OCI-LY1 (cell line): ENCODE measurements at regions not wholly inside any gene's neighbourhood (a gene's known extent, or its start where the extent isn't known, plus 50 kb on each side); places are given as distances from the start of the nearest gene placed in this dataset.
"Not testable (repeated sequence)": the region's sequence is repeated elsewhere in the genome, so short reads cannot be mapped to it uniquely, and the experiment has no call there.

Source experiments
- H2AFZ ChIP-seq: fragments of 200-600 bp; sonication (generic), shearing (Covaris generic); 2 replicates; pipeline ENCODE4 v1.6.0; 2014; ENCODE audit warnings: antibody characterized with exemption, mild to moderate bottlenecking, low read length
- H3F3A ChIP-seq: fragments of 200-600 bp; sonication (generic), shearing (Covaris generic); 2 replicates; pipeline ENCODE4 v1.6.0; 2014; ENCODE audit warnings: mild to moderate bottlenecking, antibody characterized with exemption, low read length, moderate library complexity; ENCODE audit not compliant: insufficient read depth
- H3K27ac ChIP-seq: fragments of 200-600 bp; sonication (generic); 2 replicates; pipeline ENCODE4 v1.5.1; 2014; ENCODE audit warnings: low read length, mixed run types, mild to moderate bottlenecking, low read depth; ENCODE audit not compliant: poor library complexity, severe bottlenecking
- H3K27me3 ChIP-seq: fragments of 200-600 bp; sonication (generic); 2 replicates; pipeline ENCODE4 v1.6.0; 2014; ENCODE audit warnings: antibody characterized with exemption, mild to moderate bottlenecking, low read length, moderate library complexity; ENCODE audit not compliant: insufficient read depth
- H3K36me3 ChIP-seq: fragments of 200-600 bp; sonication (generic); 2 replicates; pipeline ENCODE4 v1.6.1; 2014; ENCODE audit warnings: mild to moderate bottlenecking, antibody characterized with exemption, low read length, moderate library complexity, mixed read lengths; ENCODE audit not compliant: insufficient read depth
- H3K4me1 ChIP-seq: fragments of 200-600 bp; sonication (generic); 2 replicates; pipeline ENCODE4 v1.5.1; 2014; ENCODE audit warnings: mild to moderate bottlenecking, low read length, moderate library complexity; ENCODE audit not compliant: insufficient read depth, severe bottlenecking
- H3K4me2 ChIP-seq: fragments of 200-600 bp; sonication (generic), shearing (Covaris generic); 2 replicates; pipeline ENCODE4 v1.6.1; 2014; ENCODE audit warnings: low read length
- H3K4me3 ChIP-seq: fragments of 200-600 bp; sonication (generic); 2 replicates; pipeline ENCODE4 v1.5.1; 2014; ENCODE audit warnings: low read length, low read depth, mild to moderate bottlenecking, mixed read lengths; ENCODE audit not compliant: poor library complexity, severe bottlenecking
- H3K79me2 ChIP-seq: fragments of 200-600 bp; shearing (Covaris generic); 2 replicates; pipeline ENCODE4 v1.6.1; 2016; ENCODE audit warnings: mixed run types, low read length, mixed read lengths; ENCODE audit not compliant: insufficient read depth
- H3K9ac ChIP-seq: fragments of 200-600 bp; sonication (generic), shearing (Covaris generic); 2 replicates; pipeline ENCODE4 v1.6.1; 2014; ENCODE audit warnings: mild to moderate bottlenecking, low read length, mixed read lengths
- H3K9me2 ChIP-seq: fragments of 200-600 bp; sonication (generic), shearing (Covaris generic); 2 replicates; pipeline ENCODE4 v1.6.1; 2014; ENCODE audit warnings: low read depth, mild to moderate bottlenecking, low read length, mixed read lengths
- H3K9me3 ChIP-seq: fragments of 200-600 bp; shearing (Covaris generic); 2 replicates; pipeline ENCODE4 v1.6.1; 2014; ENCODE audit warnings: low read length, mixed read lengths
- H4K20me1 ChIP-seq: fragments of 200-600 bp; sonication (generic), shearing (Covaris generic); 2 replicates; pipeline ENCODE4 v1.6.0; 2016; ENCODE audit warnings: mild to moderate bottlenecking, low read length; ENCODE audit not compliant: insufficient read depth
- EZH2 ChIP-seq: fragments of 200-600 bp; sonication (generic), shearing (Covaris generic); IDR thresholded peaks from 2 replicates; pipeline ENCODE4 v1.8.0; 2017; ENCODE audit warnings: borderline replicate concordance, mixed run types, mild to moderate bottlenecking, antibody characterized with exemption, low read length, moderate library complexity, mixed read lengths
- TF ChIP-seq, protein P1 (sequence below): fragments of 200-600 bp; sonication (generic), shearing (Covaris generic); IDR thresholded peaks from 2 replicates; pipeline ENCODE4 v1.5.1; 2017; ENCODE audit warnings: mild to moderate bottlenecking, antibody characterized with exemption, low read length, moderate library complexity, mixed read lengths

DNA sequence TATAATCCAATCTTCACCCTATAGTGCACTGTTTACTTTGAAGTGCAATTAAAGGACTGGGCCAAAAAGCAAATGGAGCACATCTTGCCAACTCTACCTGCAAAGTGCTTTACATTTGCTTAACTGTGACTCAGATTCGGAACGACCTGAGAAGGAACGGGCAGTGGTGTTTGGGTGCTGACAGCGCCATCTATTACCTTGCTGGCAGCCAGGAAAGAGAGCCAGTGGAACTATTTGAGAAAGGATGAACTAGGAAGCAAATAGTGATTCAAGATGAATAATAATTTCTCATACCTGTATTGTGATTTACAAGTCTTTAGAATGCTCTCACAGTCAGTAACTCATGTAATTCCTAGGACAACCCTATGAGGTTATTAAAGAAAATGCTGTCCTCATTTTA is 312.9 kb downstream of the PDCD6IP start:
- Histone ChIP-seq H3K4me2 (no peak overlapping the region), H3K27ac (no peak overlapping the region), H3K9me3 (no peaks in the 10 kb centered on the region), H3K4me1 (no peaks in the 10 kb centered on the region), H3K36me3 (no peaks in the 10 kb centered on the region), H3K9me2 (no peaks in the 10 kb centered on the region), H2AFZ (no peak overlapping the region), H3K9ac (no peak overlapping the region), H4K20me1 (no peaks in the 10 kb centered on the region), H3K27me3 (no peaks in the 10 kb centered on the region), H3F3A (no peaks in the 10 kb centered on the region), H3K4me3 (no peak overlapping the region), H3K79me2 (no peaks in the 10 kb centered on the region)
- TF ChIP-seq, protein P1, sequence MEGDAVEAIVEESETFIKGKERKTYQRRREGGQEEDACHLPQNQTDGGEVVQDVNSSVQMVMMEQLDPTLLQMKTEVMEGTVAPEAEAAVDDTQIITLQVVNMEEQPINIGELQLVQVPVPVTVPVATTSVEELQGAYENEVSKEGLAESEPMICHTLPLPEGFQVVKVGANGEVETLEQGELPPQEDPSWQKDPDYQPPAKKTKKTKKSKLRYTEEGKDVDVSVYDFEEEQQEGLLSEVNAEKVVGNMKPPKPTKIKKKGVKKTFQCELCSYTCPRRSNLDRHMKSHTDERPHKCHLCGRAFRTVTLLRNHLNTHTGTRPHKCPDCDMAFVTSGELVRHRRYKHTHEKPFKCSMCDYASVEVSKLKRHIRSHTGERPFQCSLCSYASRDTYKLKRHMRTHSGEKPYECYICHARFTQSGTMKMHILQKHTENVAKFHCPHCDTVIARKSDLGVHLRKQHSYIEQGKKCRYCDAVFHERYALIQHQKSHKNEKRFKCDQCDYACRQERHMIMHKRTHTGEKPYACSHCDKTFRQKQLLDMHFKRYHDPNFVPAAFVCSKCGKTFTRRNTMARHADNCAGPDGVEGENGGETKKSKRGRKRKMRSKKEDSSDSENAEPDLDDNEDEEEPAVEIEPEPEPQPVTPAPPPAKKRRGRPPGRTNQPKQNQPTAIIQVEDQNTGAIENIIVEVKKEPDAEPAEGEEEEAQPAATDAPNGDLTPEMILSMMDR = no peak
- TF ChIP-seq EZH2 = no peak

DNA sequence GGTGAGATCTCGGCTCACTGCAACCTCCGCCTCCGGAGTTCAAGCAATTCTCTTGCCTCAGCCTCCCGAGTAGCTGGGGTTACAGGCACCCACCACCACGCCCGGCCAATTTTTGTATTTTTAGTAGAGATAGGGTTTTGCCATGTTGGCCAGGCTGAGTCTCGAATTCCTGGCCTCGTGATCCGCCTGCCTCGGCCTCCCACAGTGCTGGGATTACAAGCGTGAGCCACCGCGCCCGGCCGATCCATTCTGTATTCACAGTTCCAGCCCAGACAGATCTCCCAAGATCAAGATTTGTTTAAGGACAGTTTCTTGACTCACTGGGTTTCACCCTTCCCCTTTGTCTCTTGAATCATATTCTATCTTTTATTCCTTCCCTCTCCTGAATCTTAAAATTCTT is 313.8 kb downstream of the PDCD6IP start:
- H3K9me3 ChIP-seq, H3F3A ChIP-seq, H3K36me3 ChIP-seq, H3K4me2 ChIP-seq, H3K27me3 ChIP-seq, H2AFZ ChIP-seq, H3K79me2 ChIP-seq, H3K9ac ChIP-seq, H3K4me1 ChIP-seq, H3K27ac ChIP-seq, H4K20me1 ChIP-seq, H3K4me3 ChIP-seq, H3K9me2 ChIP-seq: not testable (repeated sequence)

DNA sequence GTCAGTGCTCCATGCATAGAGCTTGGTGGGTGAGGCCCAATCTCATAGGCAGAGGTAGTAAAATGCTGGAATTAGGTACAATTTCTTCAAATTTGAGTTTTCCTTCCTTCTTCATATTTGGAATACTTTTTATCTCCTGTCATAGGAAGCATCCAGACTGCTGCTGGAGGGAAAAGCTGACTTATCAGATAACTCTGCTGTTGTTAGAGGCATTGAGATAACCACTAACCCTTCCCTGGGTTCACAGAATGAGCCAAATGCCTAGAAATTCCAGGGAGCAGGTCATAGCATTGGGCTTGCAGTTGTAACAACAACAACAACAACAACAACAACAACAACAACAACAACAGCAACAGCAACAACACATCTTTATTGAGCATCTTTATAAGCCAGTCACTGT is 332.7 kb downstream of the PDCD6IP start:
- Histone ChIP-seq H3K9ac (no peak overlapping the region), H3K9me2 (no peaks in the 10 kb centered on the region), H3K79me2 (no peaks in the 10 kb centered on the region), H3K4me1 (no peaks in the 10 kb centered on the region), H3K27ac (no peak overlapping the region), H3K4me2 (no peak overlapping the region), H4K20me1 (no peaks in the 10 kb centered on the region), H3K27me3 (no peaks in the 10 kb centered on the region), H3F3A (no peaks in the 10 kb centered on the region), H3K9me3 (no peaks in the 10 kb centered on the region), H3K36me3 (no peaks in the 10 kb centered on the region), H2AFZ (no peak overlapping the region), H3K4me3 (no peak overlapping the region)
- TF ChIP-seq EZH2 = no peak
- TF ChIP-seq, protein P1 = no peak

DNA sequence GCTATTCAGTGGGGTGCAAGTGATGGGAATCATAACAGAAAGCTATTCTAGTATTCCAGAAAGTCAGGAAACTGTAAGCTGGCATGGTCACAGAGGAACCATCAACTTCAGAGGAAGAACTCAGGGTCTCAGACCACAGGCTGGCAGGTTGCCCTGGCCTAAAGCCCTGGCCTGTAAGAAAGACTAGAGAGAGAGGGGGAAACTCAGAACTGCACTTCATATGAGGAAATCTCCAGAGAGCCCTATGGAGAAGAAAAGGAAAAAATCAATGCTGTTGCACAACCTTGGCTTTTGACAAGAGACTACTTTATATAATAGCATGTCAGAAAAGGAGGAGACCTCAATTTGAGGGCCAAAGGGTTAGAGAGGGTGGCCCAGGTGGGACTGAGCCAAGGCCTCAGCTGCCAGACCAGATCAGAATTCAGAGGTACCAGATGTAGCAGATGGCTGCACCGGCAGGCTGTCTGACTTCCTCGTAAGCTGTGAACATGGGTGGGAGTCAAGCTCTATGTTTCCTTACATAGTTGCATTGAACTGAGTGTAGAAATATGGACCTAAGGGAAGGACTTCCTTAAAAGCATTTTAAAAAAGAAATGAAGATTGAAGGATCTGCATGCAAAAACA is 333.8 kb downstream of the PDCD6IP start:
- Histone ChIP-seq H3K9ac (no peak overlapping the region), H3K27ac (no peak overlapping the region), H3K9me3 (no peaks in the 10 kb centered on the region), H3K4me3 (no peak overlapping the region), H4K20me1 (no peaks in the 10 kb centered on the region), H3K9me2 (no peaks in the 10 kb centered on the region), H3K27me3 (no peaks in the 10 kb centered on the region), H3K36me3 (no peaks in the 10 kb centered on the region), H3K4me1 (no peaks in the 10 kb centered on the region), H3K79me2 (no peaks in the 10 kb centered on the region), H3F3A (no peaks in the 10 kb centered on the region), H3K4me2 (no peak overlapping the region), H2AFZ (no peak overlapping the region)
- TF ChIP-seq EZH2 = no peak
- TF ChIP-seq, protein P1 = no peak
